BLaER1 (cell line): ENCODE measurements at regions not wholly inside any gene's neighbourhood (a gene's known extent, or its start where the extent isn't known, plus 50 kb on each side); places are given as distances from the start of the nearest gene placed in this dataset.

ENCODE experiments used
- H3K27ac ChIP-seq: shearing (Covaris generic); formaldehyde crosslinking; 2 replicates; pipeline ENCODE4 v1.8.1; 2022
- H3K27me3 ChIP-seq: shearing (Covaris generic); formaldehyde crosslinking; 2 replicates; pipeline ENCODE4 v1.8.1; 2022
- H3K36me3 ChIP-seq: shearing (Covaris generic); formaldehyde crosslinking; 2 replicates; pipeline ENCODE4 v1.8.1; 2022
- H3K4me1 ChIP-seq: shearing (Covaris generic); formaldehyde crosslinking; 2 replicates; pipeline ENCODE4 v1.8.1; 2022
- H3K4me2 ChIP-seq: shearing (Covaris generic); formaldehyde crosslinking; 2 replicates; pipeline ENCODE4 v1.8.1; 2022
- H3K4me3 ChIP-seq: shearing (Covaris generic); formaldehyde crosslinking; 2 replicates; pipeline ENCODE4 v1.8.1; 2022
- H3K9ac ChIP-seq: shearing (Covaris generic); formaldehyde crosslinking; 2 replicates; pipeline ENCODE4 v1.8.1; 2022
- H3K9me3 ChIP-seq: shearing (Covaris generic); formaldehyde crosslinking; 2 replicates; pipeline ENCODE4 v1.8.1; 2022
- H4K20me1 ChIP-seq: shearing (Covaris generic); formaldehyde crosslinking; 2 replicates; pipeline ENCODE4 v1.8.1; 2022
- Cebpa-rat ChIP-seq: shearing (Covaris generic); IDR thresholded peaks from 2 replicates; pipeline ENCODE4 v1.8.1; 2022

- TF ChIP-seq Cebpa-rat, result no peak
- no peak overlapping the region for H3K27ac ChIP-seq
- H3K27me3 ChIP-seq, result no peaks in the 10 kb centered on the region
- H4K20me1 ChIP-seq, result no peaks in the 10 kb centered on the region
- H3K9me3 ChIP-seq, result no peaks in the 10 kb centered on the region
- H3K4me3 ChIP-seq, result no peak overlapping the region
- no peak overlapping the region for H3K9ac ChIP-seq
- H3K4me2 ChIP-seq, result no peak overlapping the region
- no peaks in the 10 kb centered on the region for H3K36me3 ChIP-seq
- H3K4me1 ChIP-seq, result peaks cover 39% of the 10 kb centered on the region
These were observed 156.8 kb downstream of the INHBB start for GRCh38 chr2:120502761-120503160.

- H3K27me3 ChIP-seq, result no peaks in the 10 kb centered on the region
- peaks cover 34% of the 10 kb centered on the region for H3K4me1 ChIP-seq
- H3K9me3 ChIP-seq, result no peaks in the 10 kb centered on the region
- no peaks in the 10 kb centered on the region for H4K20me1 ChIP-seq
- H3K4me2 ChIP-seq, result no peak overlapping the region
- H3K36me3 ChIP-seq, result no peaks in the 10 kb centered on the region
- H3K9ac ChIP-seq, result no peak overlapping the region
- H3K27ac ChIP-seq, result no peak overlapping the region
- TF ChIP-seq Cebpa-rat, result no peak
- no peak overlapping the region for H3K4me3 ChIP-seq
These were observed 157.4 kb downstream of the INHBB start for GRCh38 chr2:120503206-120503792.

- Histone ChIP-seq H3K4me2 (no peak overlapping the region), H3K9ac (no peak overlapping the region), H3K27me3 (no peaks in the 10 kb centered on the region), H3K36me3 (no peaks in the 10 kb centered on the region), H3K4me3 (no peak overlapping the region), H4K20me1 (no peaks in the 10 kb centered on the region), H3K9me3 (no peaks in the 10 kb centered on the region), H3K27ac (no peak overlapping the region), H3K4me1 (peaks cover 27% of the 10 kb centered on the region)
- TF ChIP-seq Cebpa-rat, result no peak
These were observed 158.0 kb downstream of the INHBB start for GRCh38 chr2:120503793-120504571.

GRCh38 chr2:120504936-120505705, 159.2 kb downstream of the INHBB start:
- H4K20me1 ChIP-seq, result no peaks in the 10 kb centered on the region
- no peaks in the 10 kb centered on the region for H3K27me3 ChIP-seq
- H3K9ac ChIP-seq, result no peak overlapping the region
- no peak for TF ChIP-seq Cebpa-rat
- H3K9me3 ChIP-seq, result no peaks in the 10 kb centered on the region
- no peak overlapping the region for H3K4me2 ChIP-seq
- H3K36me3 ChIP-seq, result no peaks in the 10 kb centered on the region
- no peak overlapping the region for H3K27ac ChIP-seq
- H3K4me3 ChIP-seq, result no peak overlapping the region
- H3K4me1 ChIP-seq, result peaks cover 16% of the 10 kb centered on the region

DNA sequence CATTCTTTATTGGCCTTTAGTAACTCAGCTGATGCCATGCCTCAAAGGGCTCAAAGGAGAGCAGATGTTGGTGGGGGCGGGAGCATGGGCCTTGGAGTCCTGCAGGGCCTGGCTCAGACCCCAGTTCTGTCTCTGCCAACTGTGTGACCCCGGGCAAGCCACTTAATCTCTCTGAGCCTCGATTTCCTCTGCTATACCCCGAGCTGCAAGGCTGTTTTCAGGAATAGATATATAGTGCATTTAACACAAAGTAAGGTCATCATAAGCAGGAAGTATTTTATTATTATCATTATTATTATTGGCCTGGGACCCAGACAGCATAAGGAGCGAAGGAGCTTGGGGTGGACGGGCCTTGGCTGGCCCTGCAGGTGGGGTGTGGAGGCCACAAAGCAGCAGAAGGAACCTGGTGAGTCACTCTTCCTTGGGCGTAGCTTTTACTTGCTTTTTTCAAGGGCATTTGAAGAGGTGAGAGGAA, 162.7 kb downstream of the INHBB start:
- H3K27ac ChIP-seq, result no peak overlapping the region
- no peaks in the 10 kb centered on the region for H3K9me3 ChIP-seq
- H3K4me1 ChIP-seq, result peaks cover 8% of the 10 kb centered on the region
- no peak overlapping the region for H3K4me3 ChIP-seq
- H3K4me2 ChIP-seq, result no peak overlapping the region
- H3K9ac ChIP-seq, result no peak overlapping the region
- no peak for TF ChIP-seq Cebpa-rat
- no peaks in the 10 kb centered on the region for H3K36me3 ChIP-seq
- no peaks in the 10 kb centered on the region for H4K20me1 ChIP-seq
- no peaks in the 10 kb centered on the region for H3K27me3 ChIP-seq

GRCh38 chr2:120509213-120509815, 163.4 kb downstream of the INHBB start:
- Histone ChIP-seq H3K9me3 (no peaks in the 10 kb centered on the region), H3K27ac (no peak overlapping the region), H3K4me1 (peaks cover 8% of the 10 kb centered on the region), H4K20me1 (no peaks in the 10 kb centered on the region), H3K27me3 (no peaks in the 10 kb centered on the region), H3K4me2 (no peak overlapping the region), H3K4me3 (no peak overlapping the region), H3K36me3 (no peaks in the 10 kb centered on the region), H3K9ac (no peak overlapping the region)
- TF ChIP-seq Cebpa-rat, result no peak

- Histone ChIP-seq H4K20me1 (no peaks in the 10 kb centered on the region), H3K4me2 (no peak overlapping the region), H3K9me3 (no peaks in the 10 kb centered on the region), H3K9ac (no peak overlapping the region), H3K36me3 (no peaks in the 10 kb centered on the region), H3K27me3 (no peaks in the 10 kb centered on the region), H3K27ac (no peak overlapping the region), H3K4me1 (peaks cover 8% of the 10 kb centered on the region), H3K4me3 (no peak overlapping the region)
- no peak for TF ChIP-seq Cebpa-rat
These were observed 164.2 kb downstream of the INHBB start for GRCh38 chr2:120509991-120510735.

DNA sequence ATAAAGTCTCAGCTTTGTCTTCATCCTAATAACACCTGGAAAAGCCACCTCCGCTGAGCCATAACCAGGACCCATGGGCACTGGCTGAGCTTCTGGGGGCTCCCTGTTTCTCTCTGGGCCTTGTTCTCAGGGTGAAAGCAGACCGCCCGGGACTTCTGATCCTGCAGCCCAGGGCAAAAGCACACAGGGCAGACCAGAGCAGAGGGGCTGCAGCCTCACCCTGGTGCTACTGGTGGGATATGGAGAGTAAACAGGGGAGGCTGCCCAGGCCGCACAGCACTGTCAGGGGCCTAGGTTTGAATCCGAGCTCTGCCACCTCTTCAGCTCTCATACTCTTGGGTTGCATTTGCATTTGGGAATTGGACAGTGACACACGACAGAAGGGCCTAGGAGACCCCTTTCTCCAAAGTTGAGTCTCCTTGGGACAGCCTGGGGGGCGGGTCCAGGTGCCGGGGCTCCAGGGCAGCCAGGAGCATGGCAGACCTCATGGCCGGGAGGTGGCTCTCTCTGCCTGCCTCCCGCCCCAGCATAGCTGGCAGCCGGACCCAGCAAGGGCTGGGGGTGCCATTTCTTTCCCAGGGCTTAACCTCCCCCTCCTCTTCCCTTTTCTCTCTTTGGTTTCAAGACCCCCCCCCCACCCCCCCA, 164.9 kb downstream of the INHBB start:
- Histone ChIP-seq H4K20me1 (no peaks in the 10 kb centered on the region), H3K9ac (no peak overlapping the region), H3K36me3 (no peaks in the 10 kb centered on the region), H3K27me3 (no peaks in the 10 kb centered on the region), H3K4me3 (no peak overlapping the region), H3K4me1 (peaks cover 8% of the 10 kb centered on the region), H3K4me2 (no peak overlapping the region), H3K9me3 (no peaks in the 10 kb centered on the region), H3K27ac (no peak overlapping the region)
- no peak for TF ChIP-seq Cebpa-rat

GRCh38 chr2:120511536-120511935, 165.6 kb downstream of the INHBB start:
- no peak overlapping the region for H3K4me2 ChIP-seq
- no peak overlapping the region for H3K27ac ChIP-seq
- H3K36me3 ChIP-seq, result no peaks in the 10 kb centered on the region
- H4K20me1 ChIP-seq, result no peaks in the 10 kb centered on the region
- H3K27me3 ChIP-seq, result no peaks in the 10 kb centered on the region
- no peak overlapping the region for H3K9ac ChIP-seq
- no peak for TF ChIP-seq Cebpa-rat
- H3K4me3 ChIP-seq, result no peak overlapping the region
- H3K9me3 ChIP-seq, result no peaks in the 10 kb centered on the region
- peaks cover 8% of the 10 kb centered on the region for H3K4me1 ChIP-seq
